IMR-90 (cell line): ENCODE measurements at regions not wholly inside any gene's neighbourhood (a gene's known extent, or its start where the extent isn't known, plus 50 kb on each side); places are given as distances from the start of the nearest gene placed in this dataset.

Experiments used
- ATAC-seq: fragments of 200-7000 bp; cut with Tn5 transposase; 2 replicates; pipeline ENCODE4 v1.9.1; 2020; ENCODE audit warnings: low read depth, mild to moderate bottlenecking, moderate library complexity
- BruUV-seq: library from RNA; stranded (reverse); fragments of 400-500 nt; replicated peaks from 2 replicates; lab custom pipeline; 2021; lab: Mats Ljungman, UMichigan
- CTCF ChIA-PET: fragments of 300-600 bp; formaldehyde crosslinking; extraction: SDS; loops from one replicate; lab custom pipeline; 2021; ENCODE audit warnings: antibody characterized with exemption; lab: Yijun Ruan, JAX
- POLR2A ChIA-PET: fragments of 300-600 bp; sonication (Branson Sonifier 250); formaldehyde crosslinking; loops from one replicate; lab custom pipeline; 2022; ENCODE audit warnings: antibody characterized with exemption; ENCODE audit not compliant: unreplicated experiment; lab: Charles Lee
- DNase-seq: peaks from one replicate; pipeline ENCODE4 v3.0.0; 2013
- H2AFZ ChIP-seq: replicated peaks from 2 replicates; pipeline ENCODE3; 2013; ENCODE audit warnings: low read length, mild to moderate bottlenecking; ENCODE audit not compliant: poor library complexity
- H2AK5ac ChIP-seq: 2 replicates; pipeline ENCODE4 v1.6.1; 2013; ENCODE audit warnings: low read depth, low read length, inconsistent platforms
- H2AK9ac ChIP-seq: replicated peaks from 2 replicates; pipeline ENCODE3; 2013; ENCODE audit warnings: mild to moderate bottlenecking, low read depth, low read length, moderate library complexity; ENCODE audit not compliant: poor library complexity
- H2BK120ac ChIP-seq: 2 replicates; pipeline ENCODE4 v1.6.1; 2013; ENCODE audit warnings: low read depth, low read length, inconsistent platforms
- H2BK15ac ChIP-seq: 3 replicates; pipeline ENCODE4 v1.6.1; 2013; ENCODE audit warnings: low read depth, low read length, inconsistent platforms
- H2BK20ac ChIP-seq: 2 replicates; pipeline ENCODE4 v1.6.1; 2013; ENCODE audit warnings: low read depth, mild to moderate bottlenecking, inconsistent platforms, low read length, moderate library complexity
- H2BK5ac ChIP-seq: 2 replicates; pipeline ENCODE4 v1.6.1; 2013; ENCODE audit warnings: mild to moderate bottlenecking, low read depth, low read length, inconsistent platforms; ENCODE audit not compliant: poor library complexity, severe bottlenecking
- H3K14ac ChIP-seq: replicated peaks from 2 replicates; pipeline ENCODE4 v1.6.1; 2013; ENCODE audit warnings: low read depth, low read length, inconsistent platforms
- H3K18ac ChIP-seq: 2 replicates; pipeline ENCODE4 v1.6.1; 2013; ENCODE audit warnings: low read depth, low read length, control low read depth
- H3K23ac ChIP-seq: 2 replicates; pipeline ENCODE4 v1.6.1; 2013; ENCODE audit warnings: low read depth, low read length, inconsistent platforms
- H3K27ac ChIP-seq: 2 replicates; pipeline ENCODE4 v1.5.1; 2013; ENCODE audit warnings: mild to moderate bottlenecking, control low read depth, low read length; ENCODE audit not compliant: insufficient read depth
- H3K27me3 ChIP-seq: 2 replicates; pipeline ENCODE4 v1.6.1; 2013; ENCODE audit warnings: low read length; ENCODE audit not compliant: control insufficient read depth, insufficient read depth
- H3K36me3 ChIP-seq: 2 replicates; pipeline ENCODE4 v1.6.1; 2013; ENCODE audit warnings: low read length, mixed read lengths; ENCODE audit not compliant: control insufficient read depth, insufficient read depth
- H3K4ac ChIP-seq: 2 replicates; pipeline ENCODE4 v1.6.1; 2013; ENCODE audit warnings: low read depth, low read length, inconsistent platforms
- H3K4me1 ChIP-seq: 2 replicates; pipeline ENCODE4 v1.6.1; 2013; ENCODE audit warnings: low read length, mixed read lengths; ENCODE audit not compliant: control insufficient read depth, insufficient read depth
- H3K4me2 ChIP-seq: 2 replicates; pipeline ENCODE4 v1.6.1; 2013; ENCODE audit warnings: low read depth, mild to moderate bottlenecking, control low read depth, low read length, moderate library complexity
- H3K4me3 ChIP-seq: 2 replicates; pipeline ENCODE4 v1.5.1; 2013; ENCODE audit warnings: low read depth, mild to moderate bottlenecking, control low read depth, low read length, moderate library complexity; ENCODE audit not compliant: insufficient read depth
- H3K56ac ChIP-seq: 2 replicates; pipeline ENCODE4 v1.6.1; 2013; ENCODE audit warnings: low read length, inconsistent platforms; ENCODE audit not compliant: insufficient read depth; ENCODE audit errors: extremely low read depth
- H3K79me1 ChIP-seq, 2 experiments: 2 replicates each; pipeline ENCODE4 v1.6.1; 2013; ENCODE audit warnings: low read length in 2 of 2, inconsistent platforms in 1 of 2, low read depth in 1 of 2
- H3K9ac ChIP-seq: 2 replicates; pipeline ENCODE4 v1.6.1; 2013; ENCODE audit warnings: low read depth, low read length, control low read depth
- H3K9me1 ChIP-seq: 2 replicates; pipeline ENCODE4 v1.6.1; 2013; ENCODE audit warnings: low read length, inconsistent platforms; ENCODE audit not compliant: insufficient read depth
- H3K9me3 ChIP-seq: 2 replicates; pipeline ENCODE4 v1.6.1; 2013; ENCODE audit warnings: low read length; ENCODE audit not compliant: control insufficient read depth, insufficient read depth
- H4K20me1 ChIP-seq: 2 replicates; pipeline ENCODE4 v1.6.1; 2013; ENCODE audit warnings: low read length, inconsistent platforms; ENCODE audit not compliant: insufficient read depth
- H4K5ac ChIP-seq: 2 replicates; pipeline ENCODE4 v1.6.1; 2013; ENCODE audit warnings: mild to moderate bottlenecking, low read depth, low read length, control low read depth
- H4K8ac ChIP-seq, 2 experiments: 2 replicates each; pipeline ENCODE4 v1.6.1; 2013; ENCODE audit warnings: low read depth in 2 of 2, low read length in 2 of 2, control low read depth in 1 of 2, inconsistent platforms in 1 of 2
- H4K91ac ChIP-seq: 2 replicates; pipeline ENCODE4 v1.6.1; 2013; ENCODE audit warnings: low read depth, low read length, inconsistent platforms; ENCODE audit not compliant: insufficient read depth
- MAFK ChIP-seq: IDR thresholded peaks from 2 replicates; pipeline ENCODE4 v1.6.1; 2012; ENCODE audit warnings: low read depth, low read length, improper control_type of control experiment
- MAZ ChIP-seq: IDR thresholded peaks from 2 replicates; pipeline ENCODE4 v1.6.1; 2012; ENCODE audit warnings: low read depth, mild to moderate bottlenecking, low read length, improper control_type of control experiment, moderate library complexity, borderline replicate concordance
- MXI1 ChIP-seq: IDR thresholded peaks from 2 replicates; pipeline ENCODE4 v1.6.1; 2012; ENCODE audit warnings: low read depth, mild to moderate bottlenecking, low read length, moderate library complexity, borderline replicate concordance
- POLR2A ChIP-seq: IDR thresholded peaks from 2 replicates; pipeline ENCODE4 v1.6.1; 2012; ENCODE audit warnings: mild to moderate bottlenecking, low read depth, low read length
- RFX5 ChIP-seq: IDR thresholded peaks from 2 replicates; pipeline ENCODE4 v1.8.0; 2012; ENCODE audit warnings: low read depth, mild to moderate bottlenecking, low read length, moderate library complexity
- SMC3 ChIP-seq: fragments of 150-350 bp; IDR thresholded peaks from 2 replicates; pipeline ENCODE4 v1.6.1; 2016; ENCODE audit warnings: low read depth, mild to moderate bottlenecking, antibody characterized with exemption, low read length, moderate library complexity
- USF2 ChIP-seq: fragments of 150-350 bp; IDR thresholded peaks from 2 replicates; pipeline ENCODE4 v1.6.1; 2017; ENCODE audit warnings: mild to moderate bottlenecking, antibody characterized with exemption, low read length, low read depth
- WGBS, 2 experiments: methylation state at CpG; one replicate each; pipeline versions ENCODE4 v1.1.5 to v1.1.7; 2013; ENCODE audit warnings: missing lambda C conversion rate in 2 of 2; ENCODE audit not compliant: insufficient read length in 1 of 2; ENCODE audit errors: extremely low coverage in 2 of 2; 5-methylcytosine and 5-hydroxymethylcytosine counted together
- dilution Hi-C: fragments of 300-500 bp; cut with HindIII; formaldehyde crosslinking; loops from one replicate; pipeline ENCODE4 v1.14.3; 2018; ENCODE audit warnings: low sequenced_read_pairs; ENCODE audit not compliant: unreplicated experiment
- in situ Hi-C: fragments of 300-500 bp; cut with MboI; formaldehyde crosslinking; loops from 3 replicates; pipeline ENCODE4 v1.14.3; 2019; ENCODE audit warnings: low sequenced_read_pairs, inconsistent platforms, mixed read lengths
- intact Hi-C: fragments of 100-400 bp; cut with micrococcal nuclease; formaldehyde crosslinking; loops from 2 replicates; pipeline ENCODE4 v1.10.0; 2022

GRCh38 chr18:4821801-4822200 is 366.7 kb upstream of the DLGAP1 start:
- dilution Hi-C loops, result no loop called here

More at GRCh38 chr18:4821801-4822200, 366.7 kb upstream of the DLGAP1 start:
- Histone ChIP-seq H3K9me3 (peaks cover 16% of the 10 kb centered on the region), H4K20me1 (no peaks in the 10 kb centered on the region), H2AK5ac (no peak overlapping the region), H3K27me3 (no peaks in the 10 kb centered on the region), H4K91ac (no peak overlapping the region), H3K9ac (no peak overlapping the region), H3K18ac (no peak overlapping the region), H3K9me1 (no peaks in the 10 kb centered on the region), H2BK15ac (no peak overlapping the region), H3K56ac (no peak overlapping the region), H2BK120ac (no peak overlapping the region), H3K4ac (no peak overlapping the region), H3K79me1 (no peaks in the 10 kb centered on the region), H4K5ac (no peak overlapping the region), H3K4me3 (no peak overlapping the region), H2BK20ac (no peak overlapping the region), H3K36me3 (no peaks in the 10 kb centered on the region), H2BK5ac (no peak overlapping the region), H3K27ac (no peak overlapping the region), H4K8ac (no peak overlapping the region), H3K23ac (no peak overlapping the region), H3K14ac (no peak overlapping the region), H3K4me2 (no peak overlapping the region), H2AFZ (no peak overlapping the region), H2AK9ac (no peak overlapping the region), H3K4me1 (no peaks in the 10 kb centered on the region)
- in situ Hi-C loops, result no loop called here
- BruUV-seq, result no TSS peak
- ChIA-PET CTCF (no interaction called here), POLR2A (no interaction called here)
- intact Hi-C loops, result no loop called here
- WGBS, 2 experiments, result no CpG with 5 or more reads among the region's 2 CpGs
- no peak for TF ChIP-seq MXI1
- TF ChIP-seq MAZ, result no peak
- TF ChIP-seq MAFK, result no peak
- no peak for TF ChIP-seq SMC3
- no peak for TF ChIP-seq USF2
- TF ChIP-seq POLR2A, result no peak
- no peak for TF ChIP-seq RFX5
- no peak for DNase-seq
- ATAC-seq, result no peak
